Lung (tissue), 11 donors: ENCODE measurements at regions not wholly inside any gene's neighbourhood (a gene's known extent, or its start where the extent isn't known, plus 50 kb on each side); places are given as distances from the start of the nearest gene placed in this dataset.
A peak's percentile ranks its signal among the peaks of the same experiment; 100 is the strongest.

Experiments used
- ATAC-seq: fragments of 200-7000 bp; cut with Tn5 transposase; one replicate; pipeline ENCODE4 v1.9.1; 2020; ENCODE audit warnings: moderate number of reproducible peaks; ENCODE audit not compliant: insufficient read depth, low FRiP score
- DNase-seq, 3 donors: peaks; one replicate each; pipeline ENCODE4 v3.0.0-alpha.2; 2013 to 2017
- H3K27ac ChIP-seq, 2 donors: one replicate each; pipeline ENCODE4 v1.5.1; 2013; ENCODE audit warnings: mild to moderate bottlenecking in 2 of 2, moderate library complexity in 2 of 2, control low read depth in 1 of 2, inconsistent platforms in 1 of 2, low read depth in 1 of 2, low read length in 1 of 2
- H3K27me3 ChIP-seq, 3 donors: one replicate each; pipeline ENCODE4 v1.5.1; 2013; ENCODE audit warnings: low read length in 2 of 3; ENCODE audit not compliant: control insufficient read depth in 3 of 3, insufficient read depth in 3 of 3
- H3K36me3 ChIP-seq, 4 donors: one replicate each; pipeline ENCODE4 v1.5.1; 2013; ENCODE audit warnings: low read length in 4 of 4, mild to moderate bottlenecking in 1 of 4, moderate library complexity in 1 of 4; ENCODE audit not compliant: control insufficient read depth in 4 of 4, insufficient read depth in 4 of 4
- H3K4me1 ChIP-seq, 5 donors: one replicate each; pipeline ENCODE4 v1.5.1; 2013; ENCODE audit warnings: low read length in 5 of 5, mild to moderate bottlenecking in 2 of 5, moderate library complexity in 1 of 5; ENCODE audit not compliant: control insufficient read depth in 5 of 5, insufficient read depth in 5 of 5
- H3K4me3 ChIP-seq: one replicate; pipeline ENCODE4 v1.5.1; 2013; ENCODE audit warnings: mild to moderate bottlenecking, control low read depth, moderate library complexity
- H3K9ac ChIP-seq, 2 donors: one replicate each; pipeline ENCODE4 v1.5.1; 2013; ENCODE audit warnings: low read length in 2 of 2, control low read depth in 1 of 2; ENCODE audit not compliant: insufficient read depth in 1 of 2
- H3K9me3 ChIP-seq, 4 donors: one replicate each; pipeline ENCODE4 v1.5.1; 2013; ENCODE audit warnings: low read length in 3 of 4, mild to moderate bottlenecking in 1 of 4, moderate library complexity in 1 of 4; ENCODE audit not compliant: control insufficient read depth in 4 of 4, insufficient read depth in 3 of 4
- CTCF ChIP-seq: IDR thresholded peaks from 2 replicates; pipeline ENCODE4 v1.5.1; 2012; ENCODE audit warnings: mild to moderate bottlenecking; ENCODE audit errors: control extremely low read depth, extremely low read depth
- WGBS, 2 donors: extraction: QIAGEN DNeasy Blood & Tissue Kit; methylation state at CpG; one replicate each; pipeline ENCODE4 v1.1.7; 2013; 5-methylcytosine and 5-hydroxymethylcytosine counted together
- donor health status: control.
- donor health status: control.
- donor health status: Bipolar disorder and iron deficiency.
- donor health status: healthy.
- donor health status: DM: yes; HTN: yes; CAD: no.

GRCh38 chr4:98745366-98745765 is 87.0 kb upstream of the TSPAN5 start:
- Histone ChIP-seq H3K9me3 (no peaks in the 10 kb centered on the region), H3K9ac (no peak overlapping the region), H3K4me3 (no peak overlapping the region), H3K27me3 (no peaks in the 10 kb centered on the region), H3K36me3 (no peaks in the 10 kb centered on the region), H3K27ac (no peak overlapping the region), H3K4me1 (peaks cover 0 to 3% (median 0%) of the 10 kb centered on the region in 5 donors)
- WGBS, 2 donors, result 75 to 94% methylated on average over 3 of the region's 3 CpGs
- TF ChIP-seq CTCF, result no peak
- no peak for DNase-seq
- ATAC-seq, result no peak

GRCh38 chr4:98744372-98745150 is 86.2 kb upstream of the TSPAN5 start:
- H3K27me3 ChIP-seq, result no peaks in the 10 kb centered on the region
- DNase-seq (peak; percentile 23 to 76 (median 68)), ATAC-seq (no peak)
- WGBS, 2 donors, result 68 to 87% methylated on average over 4 of the region's 4 CpGs
- no peak overlapping the region for H3K27ac ChIP-seq
- no peak overlapping the region for H3K4me3 ChIP-seq
- TF ChIP-seq CTCF, result no peak
- peaks cover 0 to 4% (median 0%) of the 10 kb centered on the region in 5 donors for H3K4me1 ChIP-seq
- H3K36me3 ChIP-seq, result no peaks in the 10 kb centered on the region
- no peaks in the 10 kb centered on the region for H3K9me3 ChIP-seq
- no peak overlapping the region for H3K9ac ChIP-seq

GRCh38 chr4:98741952-98742351 is 83.5 kb upstream of the TSPAN5 start:
- Histone ChIP-seq H3K27ac (no peak overlapping the region), H3K9me3 (peaks cover 0 to 3% (median 0%) of the 10 kb centered on the region in 4 donors), H3K4me1 (peaks cover 0 to 5% (median 0%) of the 10 kb centered on the region in 5 donors), H3K9ac (no peak overlapping the region), H3K4me3 (no peak overlapping the region), H3K36me3 (no peaks in the 10 kb centered on the region), H3K27me3 (no peaks in the 10 kb centered on the region)
- no peak for TF ChIP-seq CTCF
- 84 to 97% methylated on average over 7 of the region's 7 CpGs for WGBS, 2 donors
- ATAC-seq (no peak), DNase-seq (no peak)
